GM12872 (cell line): ENCODE measurements at regions not wholly inside any gene's neighbourhood (a gene's known extent, or its start where the extent isn't known, plus 50 kb on each side); places are given as distances from the start of the nearest gene placed in this dataset.

ENCODE experiments used
- TF ChIP-seq, protein P1 (sequence below): IDR thresholded peaks from 3 replicates; pipeline ENCODE4 v1.5.1; 2011; ENCODE audit warnings: low read depth, mild to moderate bottlenecking, low read length, moderate library complexity; ENCODE audit not compliant: insufficient read depth

DNA sequence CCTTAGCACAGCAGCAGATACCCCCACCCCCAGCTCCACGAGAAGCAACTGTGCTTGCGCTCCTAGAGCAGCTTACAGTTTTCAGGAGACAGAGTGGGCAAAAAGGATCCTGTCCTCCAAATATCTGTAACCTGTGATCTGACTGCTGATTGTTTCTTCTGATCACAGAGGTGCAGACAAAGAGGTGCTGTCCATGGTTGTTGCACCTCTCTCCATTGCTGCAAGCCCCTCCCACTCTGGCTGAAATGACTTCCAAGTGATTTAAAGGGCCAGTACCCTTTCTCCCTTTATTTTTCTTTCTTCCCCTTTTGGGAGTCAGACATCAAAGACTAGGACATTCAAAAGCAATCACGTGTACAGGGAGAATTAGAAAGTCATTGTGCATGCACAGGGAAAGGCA lies 205.3 kb upstream of the GEMIN8 start:
- TF ChIP-seq, protein P1, sequence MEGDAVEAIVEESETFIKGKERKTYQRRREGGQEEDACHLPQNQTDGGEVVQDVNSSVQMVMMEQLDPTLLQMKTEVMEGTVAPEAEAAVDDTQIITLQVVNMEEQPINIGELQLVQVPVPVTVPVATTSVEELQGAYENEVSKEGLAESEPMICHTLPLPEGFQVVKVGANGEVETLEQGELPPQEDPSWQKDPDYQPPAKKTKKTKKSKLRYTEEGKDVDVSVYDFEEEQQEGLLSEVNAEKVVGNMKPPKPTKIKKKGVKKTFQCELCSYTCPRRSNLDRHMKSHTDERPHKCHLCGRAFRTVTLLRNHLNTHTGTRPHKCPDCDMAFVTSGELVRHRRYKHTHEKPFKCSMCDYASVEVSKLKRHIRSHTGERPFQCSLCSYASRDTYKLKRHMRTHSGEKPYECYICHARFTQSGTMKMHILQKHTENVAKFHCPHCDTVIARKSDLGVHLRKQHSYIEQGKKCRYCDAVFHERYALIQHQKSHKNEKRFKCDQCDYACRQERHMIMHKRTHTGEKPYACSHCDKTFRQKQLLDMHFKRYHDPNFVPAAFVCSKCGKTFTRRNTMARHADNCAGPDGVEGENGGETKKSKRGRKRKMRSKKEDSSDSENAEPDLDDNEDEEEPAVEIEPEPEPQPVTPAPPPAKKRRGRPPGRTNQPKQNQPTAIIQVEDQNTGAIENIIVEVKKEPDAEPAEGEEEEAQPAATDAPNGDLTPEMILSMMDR = no peak

DNA sequence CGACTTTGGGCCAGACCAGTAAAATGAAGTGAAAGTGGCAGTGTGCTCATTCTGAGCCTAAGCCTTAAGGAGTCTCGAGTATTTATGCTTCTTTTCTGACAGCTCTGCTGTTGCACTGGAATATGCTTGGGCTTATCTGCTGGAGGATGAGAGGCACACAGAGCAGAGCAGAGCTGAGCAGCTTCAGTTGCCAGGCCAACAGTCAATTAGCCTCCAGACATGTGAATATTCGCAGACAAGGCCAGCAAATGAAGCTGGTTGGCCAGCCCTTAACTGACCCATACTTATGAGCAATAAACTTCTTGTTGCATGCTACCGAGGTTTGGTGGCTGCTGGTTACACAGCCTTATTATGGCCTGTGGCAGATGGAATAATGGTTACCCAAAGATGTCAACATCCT lies 203.0 kb upstream of the GEMIN8 start:
- TF ChIP-seq, protein P1 = no peak

DNA sequence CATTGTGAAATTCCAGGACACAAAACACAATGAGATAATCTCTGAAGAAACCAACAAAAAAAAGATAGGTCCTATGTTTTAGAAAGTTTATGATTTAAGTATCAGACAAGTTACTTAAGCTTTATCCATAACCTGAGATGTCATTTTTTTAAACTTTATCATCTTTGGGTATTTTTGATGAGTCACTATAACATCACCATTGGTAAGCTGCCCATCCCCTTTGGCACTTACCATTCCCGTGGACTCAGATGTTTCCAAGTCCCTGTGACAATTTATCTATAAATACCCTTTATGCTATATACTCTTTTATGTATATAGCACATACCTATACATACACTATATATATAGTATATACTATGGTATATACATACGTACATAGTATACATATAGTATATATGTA lies 198.9 kb upstream of the GEMIN8 start:
- TF ChIP-seq, protein P1 = no peak

DNA sequence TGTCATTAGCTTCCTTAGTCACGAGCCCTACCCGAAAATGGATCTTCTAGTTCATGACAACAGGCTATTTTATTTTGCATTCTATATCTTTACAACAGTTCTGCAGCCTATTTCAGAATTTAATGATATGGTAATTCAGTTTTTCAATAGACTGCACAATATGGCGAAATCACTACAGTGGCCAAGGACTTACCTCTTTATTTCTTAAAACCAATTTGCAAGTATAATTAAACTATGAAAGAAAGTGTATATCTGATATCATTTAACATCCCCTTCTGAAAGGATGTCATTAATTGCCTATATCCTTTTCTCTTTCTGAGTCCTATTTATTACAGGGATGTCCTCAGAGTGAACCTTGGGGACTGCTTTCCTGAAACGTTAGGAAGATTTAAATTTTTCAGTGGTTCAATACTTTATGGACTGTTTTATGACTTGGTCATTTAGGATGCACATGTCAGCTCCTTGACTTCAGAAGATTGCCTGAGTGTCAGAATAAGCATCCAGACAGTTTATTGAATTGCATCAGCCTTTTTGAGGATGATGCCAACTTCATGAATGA lies 190.8 kb upstream of the GEMIN8 start:
- TF ChIP-seq, protein P1 = no peak

DNA sequence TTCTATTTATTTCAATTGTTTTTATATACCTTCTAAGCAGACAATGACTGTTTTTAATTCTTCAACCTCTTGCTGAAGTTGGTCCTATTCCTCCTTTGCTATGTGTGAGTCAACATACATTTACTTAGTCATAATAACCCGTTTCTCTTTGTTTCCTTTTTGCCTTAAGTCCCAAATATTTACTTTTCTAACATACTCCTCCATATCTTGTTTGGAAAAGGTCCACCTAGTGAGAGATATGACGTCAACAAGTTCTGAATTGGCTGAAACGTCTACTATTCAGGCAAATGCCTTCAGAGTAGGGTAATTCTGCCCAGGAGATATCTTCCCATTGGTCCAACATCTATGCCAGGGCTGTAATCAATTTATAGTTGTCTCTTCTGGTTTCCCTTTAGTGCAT lies 179.3 kb upstream of the GEMIN8 start:
- TF ChIP-seq, protein P1 = no peak

DNA sequence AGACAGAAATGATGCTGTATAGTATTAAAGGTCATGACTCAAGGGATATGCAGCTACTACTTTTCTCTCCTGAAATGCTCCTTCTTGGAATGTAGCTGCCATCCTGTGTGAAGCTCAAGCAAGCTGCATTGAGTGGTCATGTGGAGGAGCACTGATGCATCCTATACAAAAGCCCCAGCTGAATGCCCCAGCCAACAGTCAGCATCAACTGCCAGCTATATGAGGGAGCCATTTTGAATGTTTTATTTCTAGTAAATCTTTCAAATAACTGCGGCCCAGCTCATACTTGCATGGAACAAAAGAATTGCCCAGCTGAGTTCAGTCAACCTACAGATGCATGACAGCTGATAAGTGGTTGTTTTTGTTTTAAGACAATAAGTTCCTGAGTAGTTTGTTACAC lies 165.0 kb upstream of the GEMIN8 start:
- TF ChIP-seq, protein P1 = no peak

DNA sequence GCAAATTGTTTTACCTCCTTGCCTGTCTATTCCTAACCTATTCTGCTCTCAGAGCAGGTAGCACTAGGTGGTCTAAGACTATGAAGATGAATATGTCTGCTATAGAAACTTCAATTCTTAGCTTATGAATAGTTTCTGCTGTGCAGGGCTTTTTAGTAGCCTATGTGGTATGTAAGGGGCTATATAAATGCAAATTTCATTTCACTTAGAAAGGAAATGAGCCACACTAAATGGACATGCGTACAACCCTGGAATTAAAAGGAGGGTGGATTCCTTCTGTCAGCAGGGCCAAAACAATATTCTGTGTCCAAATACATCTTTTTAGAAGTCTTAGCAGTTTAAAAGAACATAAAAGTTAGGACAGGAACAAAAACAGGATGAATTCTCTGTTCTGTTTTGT lies 163.9 kb upstream of the GEMIN8 start:
- TF ChIP-seq, protein P1 = no peak

DNA sequence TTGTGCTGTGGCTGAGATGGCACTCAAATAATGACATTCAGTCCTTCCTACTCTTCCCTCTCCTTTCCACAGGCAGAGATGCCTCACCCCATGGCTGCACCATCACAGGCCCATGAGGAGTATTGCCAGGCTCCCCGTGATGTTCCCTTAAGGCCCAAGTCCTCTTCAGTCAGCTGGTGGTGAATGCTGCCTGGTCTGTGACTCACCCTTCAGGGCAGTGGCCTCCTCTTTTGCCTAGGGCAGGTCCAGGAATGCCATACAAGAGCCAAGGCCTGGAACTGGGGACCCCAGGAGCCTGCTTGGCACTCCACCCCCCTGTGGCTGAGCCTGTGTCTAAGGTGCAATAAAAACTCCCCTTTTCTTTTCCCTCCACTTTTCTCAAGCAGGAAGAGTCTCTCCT lies 144.2 kb upstream of the GEMIN8 start:
- TF ChIP-seq, protein P1 = no peak
